ENCODE measurements at regions not wholly inside any gene's neighbourhood (a gene's known extent, or its start where the extent isn't known, plus 50 kb on each side); places are given as distances from the start of the nearest gene placed in this dataset.

GRCh38 chr12:47303995-47304560, 224.3 kb upstream of the AMIGO2 start:
- no peak for DNase-seq

GRCh38 chr12:47303207-47303606, 223.4 kb upstream of the AMIGO2 start:
- no peak for DNase-seq

- DNase-seq, result no peak
These were observed 222.4 kb upstream of the AMIGO2 start for GRCh38 chr12:47302111-47302671.

- DNase-seq, result no peak
These were observed 219.8 kb upstream of the AMIGO2 start for GRCh38 chr12:47299586-47299985.

GRCh38 chr12:47297993-47298392, 218.2 kb upstream of the AMIGO2 start:
- DNase-seq, result no peak

DNA sequence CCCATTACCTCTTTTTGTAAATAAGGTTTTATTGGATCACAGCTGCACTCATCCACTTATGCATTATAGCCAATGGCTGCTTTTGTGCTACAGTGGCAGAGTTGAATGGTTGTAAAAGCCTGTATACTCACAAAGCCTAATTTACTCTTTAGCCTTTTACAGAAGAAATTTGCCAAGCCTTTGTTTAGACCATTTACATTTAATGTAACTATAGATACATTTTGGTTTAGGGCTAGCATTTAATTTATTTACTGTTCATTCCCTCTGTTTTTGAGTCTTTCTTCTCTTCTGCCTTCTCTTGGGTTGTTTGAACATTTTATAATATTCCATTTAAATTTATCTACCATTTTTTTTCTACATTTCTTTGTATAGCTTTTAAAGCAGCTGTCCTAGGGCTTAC, 217.1 kb upstream of the AMIGO2 start:
- DNase-seq, result no peak

GRCh38 chr12:47293406-47293805, 213.6 kb upstream of the AMIGO2 start:
- no peak for DNase-seq

GRCh38 chr12:47286676-47287075, 206.9 kb upstream of the AMIGO2 start:
- DNase-seq, result no peak
